ENCODE measurements at regions not wholly inside any gene's neighbourhood (a gene's known extent, or its start where the extent isn't known, plus 50 kb on each side); places are given as distances from the start of the nearest gene placed in this dataset.

GRCh38 chr11:57971272-57972012, 52.2 kb upstream of the OR9Q1 start:
- Histone ChIP-seq H3K9me2 (replicated peaks; ENCODE audit: insufficient read depth) (no peaks in the 10 kb centered on the region), H3K27ac (peak overlapping the region; percentile 63), H3K4me3 (no peak overlapping the region), H2AFZ (no peak overlapping the region), H3K4me1 (ENCODE audit: insufficient read depth) (peaks cover 3% of the 10 kb centered on the region), H3K4me2 (peak overlapping the region; percentile 23), H3K36me3 (replicated peaks; ENCODE audit: insufficient read depth, low read depth) (no peaks in the 10 kb centered on the region), H3K27me3 (no peaks in the 10 kb centered on the region), H3K79me2 (no peaks in the 10 kb centered on the region), H3K9me3 (ENCODE audit: low read depth) (no peaks in the 10 kb centered on the region), H4K20me1 (ENCODE audit: insufficient read depth, poor library complexity, severe bottlenecking) (no peaks in the 10 kb centered on the region)
- DNase-seq (ENCODE audit: low spot score), result no peak
- 69% methylated on average over 6 of the region's 6 CpGs for WGBS (ENCODE audit: low lambda C conversion rate, missing lambda C conversion rate)
- TF ChIP-seq, protein P1, sequence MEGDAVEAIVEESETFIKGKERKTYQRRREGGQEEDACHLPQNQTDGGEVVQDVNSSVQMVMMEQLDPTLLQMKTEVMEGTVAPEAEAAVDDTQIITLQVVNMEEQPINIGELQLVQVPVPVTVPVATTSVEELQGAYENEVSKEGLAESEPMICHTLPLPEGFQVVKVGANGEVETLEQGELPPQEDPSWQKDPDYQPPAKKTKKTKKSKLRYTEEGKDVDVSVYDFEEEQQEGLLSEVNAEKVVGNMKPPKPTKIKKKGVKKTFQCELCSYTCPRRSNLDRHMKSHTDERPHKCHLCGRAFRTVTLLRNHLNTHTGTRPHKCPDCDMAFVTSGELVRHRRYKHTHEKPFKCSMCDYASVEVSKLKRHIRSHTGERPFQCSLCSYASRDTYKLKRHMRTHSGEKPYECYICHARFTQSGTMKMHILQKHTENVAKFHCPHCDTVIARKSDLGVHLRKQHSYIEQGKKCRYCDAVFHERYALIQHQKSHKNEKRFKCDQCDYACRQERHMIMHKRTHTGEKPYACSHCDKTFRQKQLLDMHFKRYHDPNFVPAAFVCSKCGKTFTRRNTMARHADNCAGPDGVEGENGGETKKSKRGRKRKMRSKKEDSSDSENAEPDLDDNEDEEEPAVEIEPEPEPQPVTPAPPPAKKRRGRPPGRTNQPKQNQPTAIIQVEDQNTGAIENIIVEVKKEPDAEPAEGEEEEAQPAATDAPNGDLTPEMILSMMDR (IDR thresholded peaks at IDR 0.05; ENCODE audit: poor library complexity), result no peak
- no peak for TF ChIP-seq EZH2phosphoT487 (IDR thresholded peaks at IDR 0.05; ENCODE audit: low read depth, severe bottlenecking, unreplicated experiment)

DNA sequence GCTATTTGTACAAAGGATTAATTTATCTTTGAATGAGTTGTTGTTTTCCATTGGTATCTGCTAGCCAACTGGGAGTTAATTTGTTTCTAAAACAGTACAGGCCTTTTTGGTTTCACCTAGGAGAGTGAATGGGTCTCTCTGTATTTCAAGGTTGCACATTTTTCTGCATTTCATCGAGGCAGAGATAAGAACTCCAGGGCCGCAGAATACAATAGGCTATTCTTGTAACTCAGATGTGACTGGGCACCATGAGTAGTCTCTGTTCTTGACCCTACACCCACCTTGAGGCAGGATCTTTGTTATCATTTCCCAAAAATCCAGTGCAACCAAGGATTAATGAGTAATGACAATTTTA, 51.7 kb upstream of the OR9Q1 start:
- DNase-seq (ENCODE audit: low spot score), result no peak
- H2AFZ ChIP-seq, result no peak overlapping the region
- H3K36me3 ChIP-seq (replicated peaks; ENCODE audit: insufficient read depth, low read depth), result no peaks in the 10 kb centered on the region
- H3K4me2 ChIP-seq, result peak overlapping the region; percentile 23
- peak overlapping the region; percentile 63 for H3K27ac ChIP-seq
- no peaks in the 10 kb centered on the region for H3K27me3 ChIP-seq
- whole genome bisulfite sequencing (ENCODE audit: low lambda C conversion rate, missing lambda C conversion rate), result 25% methylated on average over 2 of the region's 2 CpGs
- H3K4me1 ChIP-seq (ENCODE audit: insufficient read depth), result peaks cover 3% of the 10 kb centered on the region
- H4K20me1 ChIP-seq (ENCODE audit: insufficient read depth, poor library complexity, severe bottlenecking), result no peaks in the 10 kb centered on the region
- TF ChIP-seq, protein P1 (IDR thresholded peaks at IDR 0.05; ENCODE audit: poor library complexity), result no peak
- TF ChIP-seq EZH2phosphoT487 (IDR thresholded peaks at IDR 0.05; ENCODE audit: low read depth, severe bottlenecking, unreplicated experiment) (no peak), EZH2 (IDR thresholded peaks at IDR 0.05; ENCODE audit: borderline replicate concordance) (no peak)
- H3K79me2 ChIP-seq, result no peaks in the 10 kb centered on the region
- H3K4me3 ChIP-seq, result no peak overlapping the region
- no peaks in the 10 kb centered on the region for H3K9me3 ChIP-seq (ENCODE audit: low read depth)
- H3K9me2 ChIP-seq (replicated peaks; ENCODE audit: insufficient read depth), result no peaks in the 10 kb centered on the region
